Activated T-cell treated with anti-CD3 and anti-CD28 coated beads, Interleukin-2, amount 50 U/mL, for 1 hour (primary cell): ENCODE measurements at regions not wholly inside any gene's neighbourhood (a gene's known extent, or its start where the extent isn't known, plus 50 kb on each side); places are given as distances from the start of the nearest gene placed in this dataset.

Source experiments
- DNase-seq: peaks from one replicate; pipeline ENCODE4 v3.0.0-alpha.2; 2020

GRCh38 chr6:26198722-26199056 is 111.5 kb downstream of the HFE start:
- DNase-seq: no peak

DNA sequence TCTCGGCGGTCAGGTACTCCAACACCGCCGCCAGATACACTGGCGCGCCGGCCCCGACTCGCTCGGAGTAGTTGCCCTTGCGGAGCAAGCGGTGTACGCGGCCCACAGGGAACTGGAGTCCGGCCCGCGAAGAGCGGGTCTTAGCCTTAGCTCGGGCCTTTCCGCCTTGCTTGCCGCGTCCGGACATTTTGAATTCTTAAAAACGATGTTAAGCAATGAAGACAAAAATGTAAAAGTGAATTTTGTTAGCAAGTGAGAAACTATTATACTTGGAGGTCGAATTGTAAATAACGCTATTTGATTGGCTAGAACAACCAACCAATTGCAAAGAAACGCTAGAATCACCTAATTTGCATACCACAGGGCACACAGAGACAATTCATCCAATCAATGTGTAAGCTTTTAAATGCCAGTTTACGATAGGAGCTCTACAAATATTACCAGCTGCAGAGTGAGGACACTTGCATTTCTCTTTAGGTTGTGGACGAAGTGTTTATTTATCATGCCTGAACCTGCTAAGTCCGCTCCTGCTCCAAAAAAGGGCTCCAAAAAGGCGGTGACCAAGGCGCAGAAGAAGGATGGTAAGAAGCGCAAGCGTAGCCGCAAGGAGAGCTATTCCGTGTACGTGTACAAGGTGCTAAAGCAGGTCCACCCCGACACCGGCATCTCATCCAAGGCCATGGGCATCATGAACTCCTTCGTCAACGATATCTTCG is 112.0 kb downstream of the HFE start:
- DNase-seq: peak; percentile 78

- no peak for DNase-seq
These were observed 112.8 kb downstream of the HFE start for GRCh38 chr6:26199773-26200764.

GRCh38 chr6:26200918-26201721 is 113.9 kb downstream of the HFE start:
- DNase-seq: no peak

- no peak for DNase-seq
These were observed 115.0 kb downstream of the HFE start for GRCh38 chr6:26202201-26202611.

GRCh38 chr6:26202811-26203583 is 115.8 kb downstream of the HFE start:
- no peak for DNase-seq

- DNase-seq: peak; percentile 81
These were observed 117.3 kb downstream of the HFE start for GRCh38 chr6:26204332-26205160.

DNA sequence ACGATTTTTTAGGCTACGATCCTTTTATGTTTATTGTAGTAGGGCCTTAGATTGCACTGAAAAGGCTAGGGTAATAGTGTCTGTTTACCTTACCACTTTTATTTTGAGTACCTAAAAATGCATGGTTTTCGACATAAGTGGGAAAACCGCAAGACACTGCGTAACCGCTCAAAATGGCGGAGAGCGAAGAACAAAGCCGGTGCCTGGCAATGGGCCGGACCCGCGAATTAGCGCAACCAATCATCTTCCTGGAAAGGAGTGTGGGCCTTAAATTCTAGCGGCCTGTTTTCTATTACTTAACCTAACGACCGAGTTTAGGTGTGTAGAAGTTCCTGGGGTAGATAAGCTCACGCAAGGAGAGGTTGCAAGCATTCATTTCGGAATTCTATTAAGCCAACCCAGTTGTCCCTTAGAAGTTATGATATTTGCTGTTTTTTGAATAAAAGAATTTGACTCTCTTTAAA is 118.0 kb downstream of the HFE start:
- DNase-seq: peak; percentile 78

DNA sequence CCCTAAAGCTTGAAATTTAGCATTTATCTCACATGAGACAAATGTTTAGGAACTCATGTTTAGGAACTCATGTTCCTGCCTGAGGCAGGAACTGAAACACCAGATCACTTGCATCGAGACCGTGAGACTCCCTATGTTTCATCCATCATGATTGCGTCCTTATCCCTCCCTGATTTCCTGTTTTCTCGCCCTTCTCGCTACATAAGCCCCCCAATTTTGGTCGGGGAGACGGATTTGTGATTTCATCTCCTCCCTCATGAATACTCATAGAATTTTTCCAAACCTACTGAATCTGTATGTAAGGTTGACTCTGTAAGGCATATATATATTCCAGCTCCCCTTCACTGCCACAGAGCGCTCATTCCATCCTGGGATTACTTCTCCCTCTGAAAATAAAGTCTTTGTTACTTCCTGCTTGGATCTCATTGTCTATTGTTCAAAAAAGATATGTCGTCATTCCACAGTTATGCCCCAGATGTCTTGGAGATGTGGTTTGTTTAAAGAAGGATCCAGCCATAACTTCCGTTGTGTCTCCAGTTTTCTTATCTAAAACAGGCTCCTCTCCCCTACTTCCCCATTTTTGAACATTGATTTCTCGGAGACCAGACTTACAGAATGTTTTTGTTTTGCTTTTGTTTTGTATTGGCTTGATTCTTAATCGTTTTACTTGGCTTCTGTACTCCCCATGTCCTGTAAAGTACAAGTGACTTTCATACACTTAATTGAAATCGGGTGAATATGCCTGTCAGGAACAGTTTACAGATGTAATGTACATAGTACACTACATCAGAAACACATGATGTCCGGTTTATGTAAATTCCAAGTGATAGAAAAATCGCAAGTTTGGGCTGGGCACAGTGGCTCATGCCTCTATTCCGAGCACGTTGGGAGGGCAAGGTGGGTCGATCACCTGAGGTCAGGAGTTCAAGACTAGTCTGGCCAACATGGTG is 118.7 kb downstream of the HFE start:
- no peak for DNase-seq

GRCh38 chr6:26206868-26207801 is 119.9 kb downstream of the HFE start:
- no peak for DNase-seq

DNA sequence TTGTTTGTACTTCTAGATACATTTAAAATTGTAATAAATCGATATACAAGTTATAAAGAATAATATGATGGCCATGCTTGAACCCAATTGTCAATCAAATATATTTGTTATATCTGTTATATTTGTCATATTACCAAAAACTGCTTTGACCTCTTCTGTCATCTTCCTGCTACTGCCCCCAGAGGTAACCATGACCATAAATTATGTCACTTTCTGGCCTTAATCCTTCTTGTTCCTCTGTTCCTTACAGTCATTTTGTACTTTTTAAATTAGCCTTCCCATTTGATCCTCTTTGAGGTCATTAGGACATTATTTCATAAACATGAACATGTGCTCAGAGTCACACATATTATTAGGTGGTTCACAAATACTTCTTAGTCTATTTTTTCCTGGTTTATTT is 124.7 kb downstream of the HFE start:
- DNase-seq: no peak

GRCh38 chr6:26213334-26214075 is 126.3 kb downstream of the HFE start:
- DNase-seq: no peak

- no peak for DNase-seq
These were observed 127.8 kb downstream of the HFE start for GRCh38 chr6:26214803-26215584.

- peak; percentile 48 for DNase-seq
These were observed 128.5 kb downstream of the HFE start for GRCh38 chr6:26215585-26216358.

GRCh38 chr6:26216359-26216885 is 129.2 kb downstream of the HFE start:
- DNase-seq: peak; percentile 77
